NCI-H1930 (cell line): ENCODE measurements at regions not wholly inside any gene's neighbourhood (a gene's known extent, or its start where the extent isn't known, plus 50 kb on each side); places are given as distances from the start of the nearest gene placed in this dataset.
"Not testable (repeated sequence)": the region's sequence is repeated elsewhere in the genome, so short reads cannot be mapped to it uniquely, and the experiment has no call there.

ENCODE experiments used
- DNase-seq, 2 experiments: peaks; one replicate each; lab custom pipeline; 2025; lab: John Stamatoyannopoulos, UW

GRCh38 chr12:27133022-27133590 lies 50.7 kb upstream of the C12orf71 start:
- DNase-seq = no peak

GRCh38 chr12:27140478-27140969 lies 58.1 kb upstream of the C12orf71 start:
- no peak for DNase-seq

GRCh38 chr12:27142101-27142721 lies 59.8 kb upstream of the C12orf71 start:
- DNase-seq = peak; percentile 53 to 68

- no peak for DNase-seq
These were observed 61.1 kb upstream of the C12orf71 start for GRCh38 chr12:27143256-27144069.

- DNase-seq = not testable (repeated sequence)
These were observed 63.3 kb upstream of the C12orf71 start for GRCh38 chr12:27145725-27146124.

- DNase-seq = no peak
These were observed 66.0 kb upstream of the C12orf71 start for GRCh38 chr12:27148373-27148772.

GRCh38 chr12:27148791-27149190 lies 66.4 kb upstream of the C12orf71 start:
- no peak for DNase-seq

GRCh38 chr12:27151479-27151878 lies 69.1 kb upstream of the C12orf71 start:
- DNase-seq = no peak

GRCh38 chr12:27158297-27158696 lies 75.9 kb upstream of the C12orf71 start:
- DNase-seq = no peak

- no peak for DNase-seq
These were observed 79.3 kb upstream of the C12orf71 start for GRCh38 chr12:27161458-27162228.

GRCh38 chr12:27162229-27162537 lies 79.8 kb upstream of the C12orf71 start:
- no peak for DNase-seq

GRCh38 chr12:27163048-27163715 lies 80.8 kb upstream of the C12orf71 start:
- DNase-seq = no peak

- no peak for DNase-seq
These were observed 80.2 kb upstream of the STK38L start for GRCh38 chr12:27163894-27164293.

- no peak for DNase-seq
These were observed 79.6 kb upstream of the STK38L start for GRCh38 chr12:27164330-27165040.

- not testable (repeated sequence) for DNase-seq
These were observed 78.1 kb upstream of the STK38L start for GRCh38 chr12:27165958-27166357.

- not testable (repeated sequence) for DNase-seq
These were observed 72.6 kb upstream of the STK38L start for GRCh38 chr12:27171494-27171893.

- DNase-seq = no peak
These were observed 67.3 kb upstream of the STK38L start for GRCh38 chr12:27176765-27177164.

GRCh38 chr12:27177706-27178105 lies 66.4 kb upstream of the STK38L start:
- DNase-seq = no peak

- no peak for DNase-seq
These were observed 65.8 kb upstream of the STK38L start for GRCh38 chr12:27178255-27178654.

GRCh38 chr12:27178723-27179399 lies 65.2 kb upstream of the STK38L start:
- no peak for DNase-seq
